DND-41 (cell line): ENCODE measurements at regions not wholly inside any gene's neighbourhood (a gene's known extent, or its start where the extent isn't known, plus 50 kb on each side); places are given as distances from the start of the nearest gene placed in this dataset.

Experiments used
- CTCF ChIP-seq: IDR thresholded peaks from 2 replicates; pipeline ENCODE4 v1.5.1; 2012; ENCODE audit warnings: borderline replicate concordance, low read length, moderate library complexity, mild to moderate bottlenecking; ENCODE audit not compliant: poor library complexity, severe bottlenecking; ENCODE audit errors: extremely low read depth
- EZH2 ChIP-seq: IDR thresholded peaks from 3 replicates; pipeline ENCODE4 v1.6.1; 2012; ENCODE audit warnings: borderline replicate concordance, low read depth, mild to moderate bottlenecking, moderate library complexity, low read length, inconsistent platforms; ENCODE audit not compliant: severe bottlenecking

- no peak for TF ChIP-seq CTCF
- no peak for TF ChIP-seq EZH2
These were observed 1386.8 kb downstream of the BRD1 start for GRCh38 chr22:48440673-48441552.
